Stimulated activated CD4-positive, alpha-beta T cell treated with anti-CD3 and anti-CD28 coated beads, Interleukin-1b, Interleukin-23, amount 100 ng/mL, for 1 hour (primary cell): ENCODE measurements at regions not wholly inside any gene's neighbourhood (a gene's known extent, or its start where the extent isn't known, plus 50 kb on each side); places are given as distances from the start of the nearest gene placed in this dataset.
"Not testable (repeated sequence)": the region's sequence is repeated elsewhere in the genome, so short reads cannot be mapped to it uniquely, and the experiment has no call there.

Source experiments
- DNase-seq, 2 donors: peaks; one replicate each; pipeline ENCODE4 v3.0.0-alpha.2; 2020; ENCODE audit warnings: low read depth in 2 of 2

DNA sequence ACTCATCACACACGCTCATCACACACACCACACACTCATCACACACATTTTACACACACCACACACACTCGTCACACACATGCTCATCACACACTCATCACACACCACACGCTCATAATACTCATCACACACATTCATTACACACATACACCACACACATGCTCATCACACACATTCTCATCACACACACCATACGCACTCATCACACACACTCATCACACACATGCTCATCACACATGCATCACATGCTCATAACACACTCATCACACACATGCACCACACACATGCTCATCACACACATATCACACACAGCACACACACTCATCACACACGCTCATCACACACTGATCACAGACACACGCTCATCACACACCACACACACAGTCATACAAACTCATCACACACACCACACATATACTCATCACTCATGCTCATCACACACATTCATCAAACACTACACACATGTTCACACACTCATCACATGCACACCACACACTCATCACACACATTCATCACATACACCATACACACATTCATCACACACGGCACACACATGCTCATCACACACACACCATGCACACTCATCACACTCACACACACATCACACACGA is 247.1 kb upstream of the SGCG start:
- no peak for DNase-seq

DNA sequence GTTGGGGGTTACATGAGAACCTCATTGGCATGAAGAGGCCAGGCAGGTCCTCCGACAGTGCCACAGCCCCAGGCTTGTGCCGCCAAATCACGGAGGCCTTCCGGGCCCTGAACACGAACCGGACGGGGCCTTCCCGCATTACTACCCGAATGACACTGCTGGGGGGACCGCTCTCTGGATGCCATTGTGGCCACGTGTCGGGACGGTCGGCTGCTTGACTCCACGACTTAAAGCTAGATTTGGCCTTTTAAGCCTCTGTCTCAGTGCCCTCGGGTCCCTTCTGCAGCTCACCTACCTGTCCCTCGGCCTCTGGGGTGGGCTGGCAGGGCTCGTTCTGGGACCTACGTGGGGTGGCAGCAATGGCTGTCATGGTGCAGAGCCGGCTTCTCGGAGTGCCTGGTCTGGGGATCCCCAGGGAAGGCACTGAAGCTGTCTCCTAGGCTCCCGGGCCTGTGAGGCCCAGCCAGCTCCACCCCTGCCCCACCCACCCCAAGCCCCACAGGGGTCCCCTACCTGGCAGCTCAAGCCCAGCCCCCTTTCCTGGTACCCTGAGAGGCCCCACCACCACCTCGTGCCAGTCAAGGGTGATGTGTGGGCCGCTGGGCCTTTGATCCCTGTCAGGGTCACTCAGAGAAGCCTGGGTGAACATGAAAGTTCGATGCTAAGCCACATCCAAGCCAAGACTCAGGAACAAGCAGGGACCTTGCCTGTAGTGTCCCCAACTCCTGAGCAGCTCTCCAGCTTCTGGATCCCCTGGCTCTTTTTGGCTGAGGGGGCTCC is 245.8 kb upstream of the SGCG start:
- DNase-seq = no peak

DNA sequence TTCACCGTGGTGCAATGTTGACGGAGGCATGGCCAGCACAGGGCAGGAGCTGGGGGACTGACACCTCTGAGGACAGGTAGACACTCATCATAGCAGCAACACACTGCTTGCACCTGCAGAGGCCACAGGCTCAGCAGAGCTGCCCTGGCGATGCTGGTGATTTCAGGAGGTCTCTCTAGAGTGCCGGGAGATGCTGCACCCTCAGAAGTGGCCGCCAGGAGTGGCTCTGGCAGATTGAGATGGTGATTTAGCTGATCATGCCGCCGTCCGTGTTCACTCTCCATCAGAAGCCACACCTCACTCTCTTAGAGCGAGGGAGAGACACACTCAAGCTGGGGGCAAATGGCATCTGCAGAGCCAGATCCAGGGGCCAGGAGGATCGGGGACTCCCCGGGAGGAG is 244.6 kb upstream of the SGCG start:
- no peak for DNase-seq

DNA sequence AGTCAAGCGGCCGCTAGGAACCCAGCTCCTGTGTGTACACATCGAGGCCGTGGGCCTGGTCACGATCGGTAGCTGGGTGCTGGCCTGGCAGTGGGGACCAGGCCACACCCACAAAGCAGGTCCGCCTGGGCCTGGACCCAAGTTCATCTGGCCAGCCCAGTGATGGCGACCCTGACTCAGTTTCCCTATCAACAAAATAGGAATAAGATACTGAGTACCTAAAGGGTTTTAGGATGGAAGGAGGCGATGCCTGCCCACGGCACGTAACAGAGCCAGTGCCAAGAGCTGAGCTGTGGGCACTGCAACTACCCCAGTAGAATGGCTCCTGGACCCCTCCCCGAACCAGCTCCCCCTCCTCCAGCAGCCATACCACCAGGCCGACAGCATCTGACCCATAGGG is 243.5 kb upstream of the SGCG start:
- no peak for DNase-seq

GRCh38 chr13:22937953-22938352 is 242.8 kb upstream of the SGCG start:
- no peak for DNase-seq

- DNase-seq = no peak
Observed at GRCh38 chr13:22938576-22938975, 242.2 kb upstream of the SGCG start.

GRCh38 chr13:22939157-22939556 is 241.6 kb upstream of the SGCG start:
- DNase-seq = no peak

- DNase-seq = no peak
Observed at GRCh38 chr13:22940090-22940710, 240.6 kb upstream of the SGCG start.

- DNase-seq = no peak
Observed at GRCh38 chr13:22940736-22941135, 240.0 kb upstream of the SGCG start.

DNA sequence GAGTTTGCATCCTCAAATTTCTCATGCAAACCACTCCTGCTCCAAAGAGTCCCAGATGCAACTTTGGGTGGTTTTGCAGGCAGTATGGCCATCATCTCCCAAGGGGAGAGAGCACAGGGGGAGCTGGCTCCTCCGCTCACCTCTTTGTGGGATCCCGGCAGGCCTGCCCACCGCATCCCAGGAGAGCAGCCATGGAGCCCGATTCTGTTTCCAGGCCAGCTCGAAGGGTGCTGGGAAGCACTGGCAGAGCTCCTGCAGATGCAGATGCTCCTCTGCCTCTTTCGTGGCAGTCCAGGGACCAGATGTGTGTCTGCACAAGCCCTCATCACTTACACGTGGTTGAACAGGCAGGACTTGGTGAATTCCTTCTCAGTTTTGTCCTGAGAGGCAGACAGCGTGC is 239.3 kb upstream of the SGCG start:
- DNase-seq = not testable (repeated sequence)

DNA sequence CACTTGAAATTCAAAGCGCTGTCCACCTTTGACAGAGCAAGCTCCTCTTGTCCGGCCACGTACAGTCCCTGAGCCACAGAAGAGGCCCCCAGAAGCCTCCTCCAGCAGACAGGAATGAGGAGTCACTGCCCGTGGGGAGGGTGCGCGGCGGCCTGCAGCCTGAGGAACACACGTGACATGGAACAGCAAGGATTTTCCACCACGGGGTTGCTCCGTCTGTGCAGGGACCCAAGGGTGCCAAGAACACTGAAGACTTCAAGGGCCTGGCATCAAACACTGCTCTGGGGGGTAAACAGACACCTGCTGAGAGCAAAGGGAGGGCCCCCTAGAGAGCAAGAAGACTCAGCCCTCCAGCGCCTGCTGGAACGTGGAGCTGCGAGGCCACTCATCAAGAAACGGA is 237.9 kb upstream of the SGCG start:
- DNase-seq = not testable (repeated sequence)

DNA sequence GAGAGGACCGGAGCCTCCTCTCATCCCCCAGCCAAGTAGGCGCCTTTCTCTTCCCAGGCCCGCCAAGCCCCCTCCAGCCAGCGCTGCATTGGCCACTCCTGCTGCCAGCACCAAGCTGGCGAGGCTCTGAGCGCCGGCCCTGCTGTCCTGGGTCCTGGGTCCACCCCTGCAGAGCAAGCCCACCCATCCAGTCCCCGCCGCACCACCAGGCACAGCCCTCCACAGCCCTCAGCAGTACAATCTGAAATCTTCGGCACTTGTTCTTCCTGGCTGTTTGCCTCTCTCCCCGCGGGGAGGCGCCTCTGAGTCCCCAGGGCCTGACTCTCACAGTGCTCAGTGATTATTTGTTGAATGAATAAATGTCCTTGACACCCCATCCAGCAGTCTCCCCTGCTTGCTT is 236.4 kb upstream of the SGCG start:
- no peak for DNase-seq

DNA sequence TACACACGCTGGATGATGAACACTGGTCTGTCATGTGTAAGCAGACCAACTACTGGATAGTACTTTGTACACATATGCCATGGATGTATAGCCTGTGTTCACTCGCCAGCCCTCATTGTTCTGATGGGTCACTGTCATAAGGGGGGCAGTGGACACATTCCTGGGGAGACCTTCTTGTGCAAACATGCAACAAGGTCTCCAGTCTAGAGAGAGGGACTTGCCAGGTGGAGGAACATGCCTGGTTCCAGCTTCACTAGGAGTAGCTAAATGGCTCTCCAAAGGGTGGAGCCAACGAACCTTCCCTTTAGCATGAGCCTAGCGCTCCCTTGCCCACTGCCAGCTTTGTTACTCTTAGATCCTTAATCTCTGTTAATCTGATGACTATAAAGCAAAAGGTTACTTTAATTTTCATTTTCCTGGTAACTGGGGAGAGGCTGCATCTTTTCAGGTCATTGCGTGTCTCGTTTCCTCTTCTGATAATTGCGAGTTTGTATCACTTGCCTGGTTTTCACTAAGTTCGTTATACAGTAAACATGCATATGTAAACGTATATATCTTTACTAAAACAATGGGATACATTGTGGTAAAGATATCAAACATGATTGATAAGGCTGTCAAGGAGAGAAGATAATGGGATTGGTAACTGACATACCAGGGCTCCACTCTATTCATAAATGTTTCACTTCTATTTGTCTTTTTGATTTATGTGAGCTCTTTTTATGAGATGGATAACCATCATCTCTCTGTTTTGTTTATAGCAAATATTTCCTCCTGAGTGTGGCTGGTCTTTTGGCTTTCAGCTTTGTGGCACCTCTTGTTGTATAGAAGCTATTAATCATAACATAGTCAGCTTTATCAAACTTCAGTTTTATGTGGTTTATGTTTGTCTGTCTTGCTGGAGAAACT is 235.2 kb upstream of the SGCG start:
- DNase-seq = no peak

DNA sequence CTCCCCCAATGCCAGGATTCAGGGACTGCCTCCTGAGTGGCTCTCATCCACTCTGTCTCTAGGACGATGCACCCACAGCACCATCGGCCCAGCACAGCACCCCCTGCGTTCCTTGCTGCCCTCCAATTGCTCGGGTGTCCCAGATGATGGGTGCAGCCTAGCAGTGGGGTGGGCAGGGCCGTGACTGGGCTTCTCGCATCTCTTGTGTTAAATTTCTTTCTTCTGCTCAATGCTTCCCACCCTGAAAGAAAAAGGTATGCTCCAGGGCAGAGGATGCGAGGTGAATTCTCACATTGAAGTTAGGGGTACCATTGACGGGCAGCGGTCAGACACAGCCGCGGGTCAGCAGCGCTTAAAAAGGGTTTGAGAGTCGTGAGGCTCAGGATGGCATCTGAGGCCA is 232.4 kb upstream of the SGCG start:
- no peak for DNase-seq

- not testable (repeated sequence) for DNase-seq
Observed at GRCh38 chr13:22952018-22952417, 228.8 kb upstream of the SGCG start.

- DNase-seq = not testable (repeated sequence)
Observed at GRCh38 chr13:22955147-22955546, 225.6 kb upstream of the SGCG start.

DNA sequence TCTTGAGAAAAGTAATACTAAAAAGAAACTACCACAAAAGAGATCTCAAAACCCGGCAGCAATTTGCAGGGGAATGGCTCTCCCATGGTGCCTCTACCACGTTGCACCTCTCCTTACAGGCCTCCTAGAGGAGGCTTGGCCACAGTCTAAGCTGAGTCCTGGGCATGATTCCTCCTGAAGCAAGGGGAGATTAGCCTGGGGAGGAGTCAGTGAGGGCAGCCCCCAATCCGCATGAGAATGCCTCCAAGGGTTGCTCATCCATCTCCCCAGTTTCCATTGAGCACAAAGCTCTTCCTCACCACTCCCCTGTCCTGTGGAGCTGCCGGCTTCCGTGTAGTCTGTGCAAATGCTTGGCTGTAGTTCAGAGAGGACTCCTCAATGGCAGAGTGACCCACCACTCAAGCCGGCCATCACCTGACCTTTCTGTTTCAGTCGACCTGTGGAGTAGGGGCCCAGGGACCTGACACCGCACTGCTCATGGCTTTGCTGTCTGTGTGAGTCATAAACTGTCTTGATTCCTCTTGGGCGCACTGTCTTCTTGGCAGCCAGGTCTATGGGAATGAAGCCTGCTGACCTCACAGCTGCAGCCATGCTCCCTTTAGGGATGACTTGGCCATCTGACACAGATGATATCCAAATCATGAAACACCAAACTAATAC is 224.2 kb upstream of the SGCG start:
- DNase-seq = not testable (repeated sequence)

DNA sequence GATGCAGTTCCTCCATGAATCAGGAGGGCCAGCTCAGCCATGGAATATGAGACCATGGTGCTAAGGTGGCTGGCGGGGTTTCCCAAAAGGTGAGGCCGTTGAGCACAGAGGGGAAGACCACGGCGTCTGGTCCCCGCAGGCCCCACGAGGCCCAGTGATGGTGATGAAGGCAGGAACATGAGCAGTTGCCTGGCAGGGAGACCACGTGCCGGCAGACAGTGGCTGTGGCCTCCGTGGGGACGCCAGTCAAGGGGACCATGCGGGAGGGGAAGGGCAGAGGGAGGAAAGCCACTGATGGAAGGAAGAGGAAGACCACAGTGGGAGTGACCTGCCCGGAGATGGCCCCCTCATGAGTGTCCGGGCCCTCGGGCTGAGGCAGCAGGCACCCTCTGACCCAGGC is 220.9 kb upstream of the SGCG start:
- DNase-seq = not testable (repeated sequence)

GRCh38 chr13:22960827-22961226 is 220.0 kb upstream of the SGCG start:
- DNase-seq = no peak

- not testable (repeated sequence) for DNase-seq
Observed at GRCh38 chr13:22961342-22961741, 219.4 kb upstream of the SGCG start.

- DNase-seq = no peak
Observed at GRCh38 chr13:22961835-22962537, 218.8 kb upstream of the SGCG start.
